IMR-90 (cell line): ENCODE measurements at regions not wholly inside any gene's neighbourhood (a gene's known extent, or its start where the extent isn't known, plus 50 kb on each side); places are given as distances from the start of the nearest gene placed in this dataset.

Experiments used
- ATAC-seq: fragments of 200-7000 bp; cut with Tn5 transposase; 2 replicates; pipeline ENCODE4 v1.9.1; 2020; ENCODE audit warnings: low read depth, mild to moderate bottlenecking, moderate library complexity
- BruUV-seq: library from RNA; stranded (reverse); fragments of 400-500 nt; replicated peaks from 2 replicates; lab custom pipeline; 2021; lab: Mats Ljungman, UMichigan
- CTCF ChIA-PET: fragments of 300-600 bp; formaldehyde crosslinking; extraction: SDS; loops from one replicate; lab custom pipeline; 2021; ENCODE audit warnings: antibody characterized with exemption; lab: Yijun Ruan, JAX
- POLR2A ChIA-PET: fragments of 300-600 bp; sonication (Branson Sonifier 250); formaldehyde crosslinking; loops from one replicate; lab custom pipeline; 2022; ENCODE audit warnings: antibody characterized with exemption; ENCODE audit not compliant: unreplicated experiment; lab: Charles Lee
- DNase-seq: peaks from one replicate; pipeline ENCODE4 v3.0.0; 2013
- H2AFZ ChIP-seq: replicated peaks from 2 replicates; pipeline ENCODE3; 2013; ENCODE audit warnings: low read length, mild to moderate bottlenecking; ENCODE audit not compliant: poor library complexity
- H2AK5ac ChIP-seq: 2 replicates; pipeline ENCODE4 v1.6.1; 2013; ENCODE audit warnings: low read depth, low read length, inconsistent platforms
- H2AK9ac ChIP-seq: replicated peaks from 2 replicates; pipeline ENCODE3; 2013; ENCODE audit warnings: mild to moderate bottlenecking, low read depth, low read length, moderate library complexity; ENCODE audit not compliant: poor library complexity
- H2BK120ac ChIP-seq: 2 replicates; pipeline ENCODE4 v1.6.1; 2013; ENCODE audit warnings: low read depth, low read length, inconsistent platforms
- H2BK15ac ChIP-seq: 3 replicates; pipeline ENCODE4 v1.6.1; 2013; ENCODE audit warnings: low read depth, low read length, inconsistent platforms
- H2BK20ac ChIP-seq: 2 replicates; pipeline ENCODE4 v1.6.1; 2013; ENCODE audit warnings: low read depth, mild to moderate bottlenecking, inconsistent platforms, low read length, moderate library complexity
- H2BK5ac ChIP-seq: 2 replicates; pipeline ENCODE4 v1.6.1; 2013; ENCODE audit warnings: mild to moderate bottlenecking, low read depth, low read length, inconsistent platforms; ENCODE audit not compliant: poor library complexity, severe bottlenecking
- H3K14ac ChIP-seq: replicated peaks from 2 replicates; pipeline ENCODE4 v1.6.1; 2013; ENCODE audit warnings: low read depth, low read length, inconsistent platforms
- H3K18ac ChIP-seq: 2 replicates; pipeline ENCODE4 v1.6.1; 2013; ENCODE audit warnings: low read depth, low read length, control low read depth
- H3K23ac ChIP-seq: 2 replicates; pipeline ENCODE4 v1.6.1; 2013; ENCODE audit warnings: low read depth, low read length, inconsistent platforms
- H3K27ac ChIP-seq: 2 replicates; pipeline ENCODE4 v1.5.1; 2013; ENCODE audit warnings: mild to moderate bottlenecking, control low read depth, low read length; ENCODE audit not compliant: insufficient read depth
- H3K27me3 ChIP-seq: 2 replicates; pipeline ENCODE4 v1.6.1; 2013; ENCODE audit warnings: low read length; ENCODE audit not compliant: control insufficient read depth, insufficient read depth
- H3K36me3 ChIP-seq: 2 replicates; pipeline ENCODE4 v1.6.1; 2013; ENCODE audit warnings: low read length, mixed read lengths; ENCODE audit not compliant: control insufficient read depth, insufficient read depth
- H3K4ac ChIP-seq: 2 replicates; pipeline ENCODE4 v1.6.1; 2013; ENCODE audit warnings: low read depth, low read length, inconsistent platforms
- H3K4me1 ChIP-seq: 2 replicates; pipeline ENCODE4 v1.6.1; 2013; ENCODE audit warnings: low read length, mixed read lengths; ENCODE audit not compliant: control insufficient read depth, insufficient read depth
- H3K4me2 ChIP-seq: 2 replicates; pipeline ENCODE4 v1.6.1; 2013; ENCODE audit warnings: low read depth, mild to moderate bottlenecking, control low read depth, low read length, moderate library complexity
- H3K4me3 ChIP-seq: 2 replicates; pipeline ENCODE4 v1.5.1; 2013; ENCODE audit warnings: low read depth, mild to moderate bottlenecking, control low read depth, low read length, moderate library complexity; ENCODE audit not compliant: insufficient read depth
- H3K56ac ChIP-seq: 2 replicates; pipeline ENCODE4 v1.6.1; 2013; ENCODE audit warnings: low read length, inconsistent platforms; ENCODE audit not compliant: insufficient read depth; ENCODE audit errors: extremely low read depth
- H3K79me1 ChIP-seq, 2 experiments: 2 replicates each; pipeline ENCODE4 v1.6.1; 2013; ENCODE audit warnings: low read length in 2 of 2, inconsistent platforms in 1 of 2, low read depth in 1 of 2
- H3K9ac ChIP-seq: 2 replicates; pipeline ENCODE4 v1.6.1; 2013; ENCODE audit warnings: low read depth, low read length, control low read depth
- H3K9me1 ChIP-seq: 2 replicates; pipeline ENCODE4 v1.6.1; 2013; ENCODE audit warnings: low read length, inconsistent platforms; ENCODE audit not compliant: insufficient read depth
- H3K9me3 ChIP-seq: 2 replicates; pipeline ENCODE4 v1.6.1; 2013; ENCODE audit warnings: low read length; ENCODE audit not compliant: control insufficient read depth, insufficient read depth
- H4K20me1 ChIP-seq: 2 replicates; pipeline ENCODE4 v1.6.1; 2013; ENCODE audit warnings: low read length, inconsistent platforms; ENCODE audit not compliant: insufficient read depth
- H4K5ac ChIP-seq: 2 replicates; pipeline ENCODE4 v1.6.1; 2013; ENCODE audit warnings: mild to moderate bottlenecking, low read depth, low read length, control low read depth
- H4K8ac ChIP-seq, 2 experiments: 2 replicates each; pipeline ENCODE4 v1.6.1; 2013; ENCODE audit warnings: low read depth in 2 of 2, low read length in 2 of 2, control low read depth in 1 of 2, inconsistent platforms in 1 of 2
- H4K91ac ChIP-seq: 2 replicates; pipeline ENCODE4 v1.6.1; 2013; ENCODE audit warnings: low read depth, low read length, inconsistent platforms; ENCODE audit not compliant: insufficient read depth
- BHLHE40 ChIP-seq: fragments of 150-350 bp; IDR thresholded peaks from 2 replicates; pipeline ENCODE4 v1.6.1; 2016; ENCODE audit warnings: mild to moderate bottlenecking, low read depth, low read length
- CEBPB ChIP-seq: IDR thresholded peaks from 2 replicates; pipeline ENCODE4 v1.6.1; 2012; ENCODE audit warnings: low read depth, low read length, improper control_type of control experiment
- CHD1 ChIP-seq: IDR thresholded peaks from 2 replicates; pipeline ENCODE4 v1.6.1; 2012; ENCODE audit warnings: low read depth, low read length, improper control_type of control experiment
- FOS ChIP-seq: fragments of 150-350 bp; IDR thresholded peaks from 2 replicates; pipeline ENCODE4 v1.6.1; 2016; ENCODE audit warnings: low read depth, low read length
- MAFK ChIP-seq: IDR thresholded peaks from 2 replicates; pipeline ENCODE4 v1.6.1; 2012; ENCODE audit warnings: low read depth, low read length, improper control_type of control experiment
- MAZ ChIP-seq: IDR thresholded peaks from 2 replicates; pipeline ENCODE4 v1.6.1; 2012; ENCODE audit warnings: low read depth, mild to moderate bottlenecking, low read length, improper control_type of control experiment, moderate library complexity, borderline replicate concordance
- MXI1 ChIP-seq: IDR thresholded peaks from 2 replicates; pipeline ENCODE4 v1.6.1; 2012; ENCODE audit warnings: low read depth, mild to moderate bottlenecking, low read length, moderate library complexity, borderline replicate concordance
- NFE2L2 ChIP-seq: fragments of 150-350 bp; IDR thresholded peaks from 2 replicates; pipeline ENCODE4 v1.6.1; 2016; ENCODE audit warnings: low read depth, mild to moderate bottlenecking, low read length
- POLR2A ChIP-seq: IDR thresholded peaks from 2 replicates; pipeline ENCODE4 v1.6.1; 2012; ENCODE audit warnings: mild to moderate bottlenecking, low read depth, low read length
- RAD21 ChIP-seq: IDR thresholded peaks from 2 replicates; pipeline ENCODE4 v1.6.1; 2012; ENCODE audit warnings: low read length, improper control_type of control experiment
- RCOR1 ChIP-seq: IDR thresholded peaks from 2 replicates; pipeline ENCODE4 v1.6.1; 2012; ENCODE audit warnings: mild to moderate bottlenecking, low read length, improper control_type of control experiment; ENCODE audit not compliant: insufficient replicate concordance
- RFX5 ChIP-seq: IDR thresholded peaks from 2 replicates; pipeline ENCODE4 v1.8.0; 2012; ENCODE audit warnings: low read depth, mild to moderate bottlenecking, low read length, moderate library complexity
- SMC3 ChIP-seq: fragments of 150-350 bp; IDR thresholded peaks from 2 replicates; pipeline ENCODE4 v1.6.1; 2016; ENCODE audit warnings: low read depth, mild to moderate bottlenecking, antibody characterized with exemption, low read length, moderate library complexity
- WGBS, 2 experiments: methylation state at CpG; one replicate each; pipeline versions ENCODE4 v1.1.5 to v1.1.7; 2013; ENCODE audit warnings: missing lambda C conversion rate in 2 of 2; ENCODE audit not compliant: insufficient read length in 1 of 2; ENCODE audit errors: extremely low coverage in 2 of 2; 5-methylcytosine and 5-hydroxymethylcytosine counted together
- dilution Hi-C: fragments of 300-500 bp; cut with HindIII; formaldehyde crosslinking; loops from one replicate; pipeline ENCODE4 v1.14.3; 2018; ENCODE audit warnings: low sequenced_read_pairs; ENCODE audit not compliant: unreplicated experiment
- in situ Hi-C: fragments of 300-500 bp; cut with MboI; formaldehyde crosslinking; loops from 3 replicates; pipeline ENCODE4 v1.14.3; 2019; ENCODE audit warnings: low sequenced_read_pairs, inconsistent platforms, mixed read lengths
- intact Hi-C: fragments of 100-400 bp; cut with micrococcal nuclease; formaldehyde crosslinking; loops from 2 replicates; pipeline ENCODE4 v1.10.0; 2022
- TF ChIP-seq, protein P1 (sequence below): conservative IDR thresholded peaks from 2 replicates; pipeline ENCODE4 v1.5.1; 2012; ENCODE audit warnings: mild to moderate bottlenecking, low read depth, low read length, improper control_type of control experiment
- TF ChIP-seq, protein P2 (sequence below): fragments of 150-350 bp; IDR thresholded peaks from 2 replicates; pipeline ENCODE4 v1.6.1; 2016; ENCODE audit warnings: low read depth, mild to moderate bottlenecking, low read length, moderate library complexity, borderline replicate concordance
- TF ChIP-seq, protein P3 (sequence below): fragments of 150-350 bp; IDR thresholded peaks from 2 replicates; pipeline ENCODE4 v1.6.1; 2017; ENCODE audit warnings: mild to moderate bottlenecking, antibody characterized with exemption, low read length, low read depth

GRCh38 chr16:58831386-58831785 is 97.3 kb upstream of the GOT2 start:
- H2BK120ac ChIP-seq: no peak overlapping the region
- dilution Hi-C loops (no loop called here), in situ Hi-C loops (no loop called here), intact Hi-C loops (no loop called here)
- no peak overlapping the region for H3K27ac ChIP-seq
- no CpG with 5 or more reads among the region's 4 CpGs for WGBS, 2 experiments
- no peak overlapping the region for H2BK5ac ChIP-seq
- ChIA-PET POLR2A (no interaction called here), CTCF (no interaction called here)
- H3K23ac ChIP-seq: no peak overlapping the region
- no peak overlapping the region for H2BK20ac ChIP-seq
- DNase-seq (no peak), ATAC-seq (no peak)
- H4K5ac ChIP-seq: no peak overlapping the region
- no peak overlapping the region for H3K4me2 ChIP-seq
- H3K9ac ChIP-seq: no peak overlapping the region
- no peak overlapping the region for H3K4ac ChIP-seq
- H2AK5ac ChIP-seq: no peak overlapping the region
- H3K56ac ChIP-seq: no peak overlapping the region
- H2AK9ac ChIP-seq: no peak overlapping the region
- no peak overlapping the region for H2AFZ ChIP-seq
- H2BK15ac ChIP-seq: no peak overlapping the region
- no peaks in the 10 kb centered on the region for H3K27me3 ChIP-seq
- H3K18ac ChIP-seq: no peak overlapping the region
- no peak overlapping the region for H4K91ac ChIP-seq
- no peaks in the 10 kb centered on the region for H3K9me3 ChIP-seq
- H3K79me1 ChIP-seq: no peaks in the 10 kb centered on the region
- no peaks in the 10 kb centered on the region for H3K4me1 ChIP-seq
- no peak overlapping the region for H4K8ac ChIP-seq
- H3K9me1 ChIP-seq: no peaks in the 10 kb centered on the region
- no peaks in the 10 kb centered on the region for H4K20me1 ChIP-seq
- H3K36me3 ChIP-seq: no peaks in the 10 kb centered on the region
- no TSS peak for BruUV-seq
- no peak for TF ChIP-seq RFX5
- no peak for TF ChIP-seq CEBPB
- no peak for TF ChIP-seq SMC3
- no peak for TF ChIP-seq RAD21
- no peak for TF ChIP-seq NFE2L2
- no peak for TF ChIP-seq POLR2A
- no peak for TF ChIP-seq BHLHE40
- no peak for TF ChIP-seq FOS
- no peak for TF ChIP-seq RCOR1
- TF ChIP-seq, protein P1, sequence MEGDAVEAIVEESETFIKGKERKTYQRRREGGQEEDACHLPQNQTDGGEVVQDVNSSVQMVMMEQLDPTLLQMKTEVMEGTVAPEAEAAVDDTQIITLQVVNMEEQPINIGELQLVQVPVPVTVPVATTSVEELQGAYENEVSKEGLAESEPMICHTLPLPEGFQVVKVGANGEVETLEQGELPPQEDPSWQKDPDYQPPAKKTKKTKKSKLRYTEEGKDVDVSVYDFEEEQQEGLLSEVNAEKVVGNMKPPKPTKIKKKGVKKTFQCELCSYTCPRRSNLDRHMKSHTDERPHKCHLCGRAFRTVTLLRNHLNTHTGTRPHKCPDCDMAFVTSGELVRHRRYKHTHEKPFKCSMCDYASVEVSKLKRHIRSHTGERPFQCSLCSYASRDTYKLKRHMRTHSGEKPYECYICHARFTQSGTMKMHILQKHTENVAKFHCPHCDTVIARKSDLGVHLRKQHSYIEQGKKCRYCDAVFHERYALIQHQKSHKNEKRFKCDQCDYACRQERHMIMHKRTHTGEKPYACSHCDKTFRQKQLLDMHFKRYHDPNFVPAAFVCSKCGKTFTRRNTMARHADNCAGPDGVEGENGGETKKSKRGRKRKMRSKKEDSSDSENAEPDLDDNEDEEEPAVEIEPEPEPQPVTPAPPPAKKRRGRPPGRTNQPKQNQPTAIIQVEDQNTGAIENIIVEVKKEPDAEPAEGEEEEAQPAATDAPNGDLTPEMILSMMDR: no peak
- no peak for TF ChIP-seq MAZ
- no peak for TF ChIP-seq CHD1
- TF ChIP-seq MAFK: no peak
- TF ChIP-seq MXI1: no peak
- TF ChIP-seq, protein P2, sequence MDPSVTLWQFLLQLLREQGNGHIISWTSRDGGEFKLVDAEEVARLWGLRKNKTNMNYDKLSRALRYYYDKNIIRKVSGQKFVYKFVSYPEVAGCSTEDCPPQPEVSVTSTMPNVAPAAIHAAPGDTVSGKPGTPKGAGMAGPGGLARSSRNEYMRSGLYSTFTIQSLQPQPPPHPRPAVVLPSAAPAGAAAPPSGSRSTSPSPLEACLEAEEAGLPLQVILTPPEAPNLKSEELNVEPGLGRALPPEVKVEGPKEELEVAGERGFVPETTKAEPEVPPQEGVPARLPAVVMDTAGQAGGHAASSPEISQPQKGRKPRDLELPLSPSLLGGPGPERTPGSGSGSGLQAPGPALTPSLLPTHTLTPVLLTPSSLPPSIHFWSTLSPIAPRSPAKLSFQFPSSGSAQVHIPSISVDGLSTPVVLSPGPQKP: no peak
- TF ChIP-seq, protein P3, sequence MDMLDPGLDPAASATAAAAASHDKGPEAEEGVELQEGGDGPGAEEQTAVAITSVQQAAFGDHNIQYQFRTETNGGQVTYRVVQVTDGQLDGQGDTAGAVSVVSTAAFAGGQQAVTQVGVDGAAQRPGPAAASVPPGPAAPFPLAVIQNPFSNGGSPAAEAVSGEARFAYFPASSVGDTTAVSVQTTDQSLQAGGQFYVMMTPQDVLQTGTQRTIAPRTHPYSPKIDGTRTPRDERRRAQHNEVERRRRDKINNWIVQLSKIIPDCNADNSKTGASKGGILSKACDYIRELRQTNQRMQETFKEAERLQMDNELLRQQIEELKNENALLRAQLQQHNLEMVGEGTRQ: no peak
- H3K14ac ChIP-seq: no peak overlapping the region
- H3K4me3 ChIP-seq: no peak overlapping the region
